CD8-positive, alpha-beta memory T cell (primary cell): ENCODE measurements at regions not wholly inside any gene's neighbourhood (a gene's known extent, or its start where the extent isn't known, plus 50 kb on each side); places are given as distances from the start of the nearest gene placed in this dataset.
A peak's percentile ranks its signal among the peaks of the same experiment; 100 is the strongest.
"Not testable (repeated sequence)": the region's sequence is repeated elsewhere in the genome, so short reads cannot be mapped to it uniquely, and the experiment has no call there.

ENCODE experiments used
- CTCF ChIA-PET: fragments of 350-600 bp; sonication (Branson Sonifier 250); formaldehyde crosslinking; loops from one replicate; lab custom pipeline; 2021; ENCODE audit warnings: antibody characterized with exemption; lab: Charles Lee
- POLR2A ChIA-PET: fragments of 350-600 bp; sonication (Branson Sonifier 250); formaldehyde crosslinking; loops from one replicate; lab custom pipeline; 2021; ENCODE audit warnings: antibody characterized with exemption; lab: Charles Lee
- DNase-seq, 5 donors: peaks; one replicate each; pipeline versions ENCODE4 v3.0.0 to v3.0.0-alpha.2; 2020 to 2022; ENCODE audit warnings: mixed read lengths in 1 of 5
- H3K27ac ChIP-seq: one replicate; pipeline ENCODE4 v1.7.0; 2013; ENCODE audit warnings: low read depth, mild to moderate bottlenecking, low read length, moderate library complexity
- H3K27me3 ChIP-seq: 2 replicates; pipeline ENCODE4 v1.7.0; 2013; ENCODE audit warnings: low read length, mild to moderate bottlenecking; ENCODE audit not compliant: insufficient read depth, poor library complexity, severe bottlenecking
- H3K36me3 ChIP-seq: 2 replicates; pipeline ENCODE4 v1.7.0; 2013; ENCODE audit warnings: mild to moderate bottlenecking, low read length, moderate library complexity; ENCODE audit not compliant: insufficient read depth
- H3K4me1 ChIP-seq: 2 replicates; pipeline ENCODE4 v1.7.0; 2013; ENCODE audit warnings: mild to moderate bottlenecking, low read length, moderate library complexity; ENCODE audit not compliant: insufficient read depth
- H3K4me3 ChIP-seq: 2 replicates; pipeline ENCODE4 v1.7.0; 2013; ENCODE audit warnings: mild to moderate bottlenecking, low read length
- H3K9me3 ChIP-seq: 2 replicates; pipeline ENCODE4 v1.7.0; 2013; ENCODE audit warnings: mild to moderate bottlenecking, low read length
- H3K27ac Mint-ChIP-seq, 8 donors: one replicate each; pipeline ENCODE4 v1.8.0; 2020 to 2021; ENCODE audit warnings: mixed read lengths in 8 of 8, mild to moderate bottlenecking in 6 of 8, inconsistent platforms in 3 of 8, moderate library complexity in 3 of 8
- H3K27me3 Mint-ChIP-seq, 2 donors: one replicate each; pipeline ENCODE4 v1.8.0; 2020 to 2021; ENCODE audit warnings: mixed read lengths in 2 of 2, mild to moderate bottlenecking in 1 of 2, moderate library complexity in 1 of 2
- H3K36me3 Mint-ChIP-seq, 3 donors: one replicate each; pipeline ENCODE4 v1.8.0; 2020 to 2021; ENCODE audit warnings: mixed read lengths in 3 of 3, inconsistent platforms in 1 of 3, mild to moderate bottlenecking in 1 of 3
- H3K4me1 Mint-ChIP-seq, 3 donors: one replicate each; pipeline ENCODE4 v1.8.0; 2020 to 2021; ENCODE audit warnings: mixed read lengths in 3 of 3, inconsistent platforms in 1 of 3, mild to moderate bottlenecking in 1 of 3
- H3K4me3 Mint-ChIP-seq, 7 donors: one replicate each; pipeline ENCODE4 v1.8.0; 2020 to 2021; ENCODE audit warnings: mixed read lengths in 7 of 7, mild to moderate bottlenecking in 6 of 7, moderate library complexity in 4 of 7, inconsistent platforms in 2 of 7
- H3K9me3 Mint-ChIP-seq, 5 donors: one replicate each; pipeline ENCODE4 v1.8.0; 2020 to 2022; ENCODE audit warnings: mixed read lengths in 5 of 5, mild to moderate bottlenecking in 3 of 5, moderate library complexity in 2 of 5, inconsistent platforms in 1 of 5

GRCh38 chr2:208586516-208586915 is 179.9 kb downstream of the PTH2R start:
- no peak overlapping the region for H3K27ac Mint-ChIP-seq
- no peaks in the 10 kb centered on the region for H3K27me3 Mint-ChIP-seq
- DNase-seq, result no peak
- peaks cover 0 to 2% (median 0%) of the 10 kb centered on the region in 5 donors for H3K9me3 Mint-ChIP-seq
- Histone ChIP-seq H3K27me3 (no peaks in the 10 kb centered on the region), H3K9me3 (no peaks in the 10 kb centered on the region), H3K4me3 (no peak overlapping the region), H3K27ac (no peak overlapping the region), H3K4me1 (no peaks in the 10 kb centered on the region), H3K36me3 (no peaks in the 10 kb centered on the region)
- H3K36me3 Mint-ChIP-seq, result no peaks in the 10 kb centered on the region
- no peak overlapping the region for H3K4me3 Mint-ChIP-seq
- ChIA-PET CTCF (no interaction called here), POLR2A (no interaction called here)
- no peaks in the 10 kb centered on the region for H3K4me1 Mint-ChIP-seq

- CTCF ChIA-PET, result no interaction called here
- H3K27me3 Mint-ChIP-seq, result peaks cover 0 to 3% of the 10 kb centered on the region in 2 donors
- H3K27ac Mint-ChIP-seq, result no peak overlapping the region
- POLR2A ChIA-PET, result no interaction called here
- no peak overlapping the region for H3K4me3 Mint-ChIP-seq
- Histone ChIP-seq H3K9me3 (no peaks in the 10 kb centered on the region), H3K4me1 (no peaks in the 10 kb centered on the region), H3K4me3 (no peak overlapping the region), H3K27ac (no peak overlapping the region), H3K27me3 (no peaks in the 10 kb centered on the region), H3K36me3 (no peaks in the 10 kb centered on the region)
- H3K36me3 Mint-ChIP-seq, result no peaks in the 10 kb centered on the region
- no peaks in the 10 kb centered on the region for H3K4me1 Mint-ChIP-seq
- peaks cover 0 to 5% (median 3%) of the 10 kb centered on the region in 5 donors for H3K9me3 Mint-ChIP-seq
- DNase-seq, result no peak
Observed at GRCh38 chr2:208594642-208595385, 188.2 kb downstream of the PTH2R start.

GRCh38 chr2:208595386-208596275 is 189.0 kb downstream of the PTH2R start:
- Mint-ChIP-seq H3K36me3 (no peaks in the 10 kb centered on the region), H3K4me3 (no peak overlapping the region), H3K27ac (peak overlapping the region in 1 of 8 donors; percentile 15), H3K9me3 (peaks cover 2 to 7% (median 5%) of the 10 kb centered on the region in 5 donors), H3K27me3 (peaks cover 0 to 3% of the 10 kb centered on the region in 2 donors), H3K4me1 (no peaks in the 10 kb centered on the region)
- ChIA-PET POLR2A (no interaction called here), CTCF (no interaction called here)
- no peaks in the 10 kb centered on the region for H3K27me3 ChIP-seq
- H3K9me3 ChIP-seq, result no peaks in the 10 kb centered on the region
- H3K36me3 ChIP-seq, result no peaks in the 10 kb centered on the region
- no peak for DNase-seq
- H3K4me1 ChIP-seq, result no peaks in the 10 kb centered on the region
- H3K27ac ChIP-seq, result no peak overlapping the region
- no peak overlapping the region for H3K4me3 ChIP-seq

- H3K9me3 Mint-ChIP-seq, result peaks cover 0 to 11% (median 4%) of the 10 kb centered on the region in 5 donors
- no peak overlapping the region for H3K27ac ChIP-seq
- H3K27me3 Mint-ChIP-seq, result no peaks in the 10 kb centered on the region
- POLR2A ChIA-PET, result no interaction called here
- DNase-seq, result no peak
- H3K4me3 Mint-ChIP-seq, result no peak overlapping the region
- H3K36me3 Mint-ChIP-seq, result no peaks in the 10 kb centered on the region
- H3K4me3 ChIP-seq, result no peak overlapping the region
- no peaks in the 10 kb centered on the region for H3K4me1 ChIP-seq
- no peaks in the 10 kb centered on the region for H3K36me3 ChIP-seq
- H3K9me3 ChIP-seq, result no peaks in the 10 kb centered on the region
- CTCF ChIA-PET, result no interaction called here
- H3K4me1 Mint-ChIP-seq, result no peaks in the 10 kb centered on the region
- no peak overlapping the region for H3K27ac Mint-ChIP-seq
- H3K27me3 ChIP-seq, result no peaks in the 10 kb centered on the region
Observed at GRCh38 chr2:208607694-208608093, 201.1 kb downstream of the PTH2R start.

GRCh38 chr2:208608122-208608835 is 201.7 kb downstream of the PTH2R start:
- no peaks in the 10 kb centered on the region for H3K27me3 ChIP-seq
- H3K4me1 ChIP-seq, result no peaks in the 10 kb centered on the region
- no peaks in the 10 kb centered on the region for H3K36me3 ChIP-seq
- no peaks in the 10 kb centered on the region for H3K9me3 ChIP-seq
- Mint-ChIP-seq H3K9me3 (peaks cover 2 to 13% (median 3%) of the 10 kb centered on the region in 5 donors), H3K36me3 (no peaks in the 10 kb centered on the region), H3K4me3 (no peak overlapping the region), H3K4me1 (no peaks in the 10 kb centered on the region), H3K27me3 (no peaks in the 10 kb centered on the region), H3K27ac (no peak overlapping the region)
- ChIA-PET CTCF (no interaction called here), POLR2A (no interaction called here)
- H3K4me3 ChIP-seq, result no peak overlapping the region
- no peak for DNase-seq
- no peak overlapping the region for H3K27ac ChIP-seq

GRCh38 chr2:208609166-208609804 is 202.7 kb downstream of the PTH2R start:
- H3K4me1 ChIP-seq, result no peaks in the 10 kb centered on the region
- no peak for DNase-seq
- no peak overlapping the region for H3K27ac ChIP-seq
- POLR2A ChIA-PET, result no interaction called here
- H3K36me3 ChIP-seq, result no peaks in the 10 kb centered on the region
- H3K9me3 Mint-ChIP-seq, result peaks cover 4 to 21% (median 9%) of the 10 kb centered on the region in 5 donors
- CTCF ChIA-PET, result no interaction called here
- no peaks in the 10 kb centered on the region for H3K27me3 Mint-ChIP-seq
- H3K4me1 Mint-ChIP-seq, result no peaks in the 10 kb centered on the region
- H3K9me3 ChIP-seq, result no peaks in the 10 kb centered on the region
- no peaks in the 10 kb centered on the region for H3K36me3 Mint-ChIP-seq
- no peak overlapping the region for H3K27ac Mint-ChIP-seq
- H3K4me3 ChIP-seq, result no peak overlapping the region
- H3K27me3 ChIP-seq, result no peaks in the 10 kb centered on the region
- no peak overlapping the region for H3K4me3 Mint-ChIP-seq

- H3K36me3 Mint-ChIP-seq, H3K27ac Mint-ChIP-seq, H3K36me3 ChIP-seq, H3K4me1 Mint-ChIP-seq, H3K4me3 Mint-ChIP-seq, H3K4me1 ChIP-seq, H3K4me3 ChIP-seq, H3K27me3 Mint-ChIP-seq, POLR2A ChIA-PET, DNase-seq, H3K9me3 ChIP-seq, CTCF ChIA-PET, H3K27me3 ChIP-seq: not testable (repeated sequence)
- peaks cover 0 to 17% (median 11%) of the 10 kb centered on the region in 5 donors for H3K9me3 Mint-ChIP-seq
- H3K27ac ChIP-seq, result peak overlapping the region; percentile 10
Observed at GRCh38 chr2:208615675-208616074, 209.1 kb downstream of the PTH2R start.
